HG03521 (cell line): ENCODE measurements at regions not wholly inside any gene's neighbourhood (a gene's known extent, or its start where the extent isn't known, plus 50 kb on each side); places are given as distances from the start of the nearest gene placed in this dataset.
A peak's percentile ranks its signal among the peaks of the same experiment; 100 is the strongest.
"Not testable (repeated sequence)": the region's sequence is repeated elsewhere in the genome, so short reads cannot be mapped to it uniquely, and the experiment has no call there.

Experiments used
- ATAC-seq: cut with Tn5 transposase; IDR thresholded peaks from one replicate; pipeline ENCODE4 v1.9.1; 2021; ENCODE audit warnings: mild to moderate bottlenecking, moderate library complexity; ENCODE audit not compliant: unreplicated experiment

DNA sequence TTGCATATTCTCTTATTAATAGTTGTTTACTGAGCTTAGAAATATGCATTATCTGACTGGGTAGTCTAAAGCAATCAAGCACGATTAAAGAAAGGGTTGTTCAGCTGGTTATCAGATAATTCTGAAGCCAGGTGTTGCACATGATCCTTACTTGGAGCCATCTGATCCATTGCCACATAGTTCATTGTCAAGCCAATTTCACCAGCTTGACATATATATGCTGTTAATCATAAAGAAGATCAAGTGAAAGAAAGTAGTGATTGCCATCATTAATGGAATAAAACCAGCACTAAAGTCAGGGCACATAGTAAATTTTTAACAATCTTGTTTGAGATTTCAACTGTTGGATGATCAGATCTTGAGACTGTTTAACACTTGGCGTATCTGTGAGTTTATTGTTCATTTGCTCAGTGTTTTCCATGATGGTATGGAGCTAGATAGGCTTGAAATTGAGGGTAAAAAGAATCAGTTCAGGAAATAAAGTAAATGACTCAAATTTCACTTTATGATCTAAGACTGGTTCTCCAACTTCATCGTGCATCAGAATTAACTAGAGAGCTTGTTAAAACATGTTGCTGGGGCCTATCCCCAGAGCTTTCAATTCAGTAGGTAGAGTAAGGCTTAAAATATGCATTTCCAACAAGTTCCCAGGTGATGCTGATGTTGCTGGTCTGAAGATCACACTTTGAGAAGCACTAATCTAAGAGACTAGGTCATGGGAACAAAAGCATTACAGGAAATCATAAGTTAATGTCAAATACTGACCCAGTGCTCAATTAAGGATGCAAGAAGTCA is 539.6 kb downstream of the SATB2 start:
- no peak for ATAC-seq

DNA sequence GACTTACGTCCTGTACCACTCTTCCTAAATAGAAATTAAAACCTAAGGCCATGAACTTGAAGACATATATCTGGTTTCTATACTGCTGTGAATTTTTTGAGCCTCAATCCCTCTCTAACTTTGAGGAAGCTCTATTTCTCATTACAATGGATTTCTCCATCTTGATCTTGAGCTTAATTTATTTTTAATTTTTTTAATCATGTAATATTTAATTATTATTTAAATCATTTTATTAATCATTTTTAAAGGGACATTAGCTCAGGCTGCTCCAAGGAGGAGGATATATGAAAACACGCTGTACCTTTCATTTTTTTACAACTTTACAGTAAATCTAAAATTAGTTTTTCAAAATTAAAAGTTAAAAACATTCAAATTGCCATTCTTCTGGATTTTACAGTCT is 540.5 kb downstream of the SATB2 start:
- no peak for ATAC-seq

GRCh38 chr2:198916548-198917080 is 541.1 kb downstream of the SATB2 start:
- ATAC-seq, result no peak

DNA sequence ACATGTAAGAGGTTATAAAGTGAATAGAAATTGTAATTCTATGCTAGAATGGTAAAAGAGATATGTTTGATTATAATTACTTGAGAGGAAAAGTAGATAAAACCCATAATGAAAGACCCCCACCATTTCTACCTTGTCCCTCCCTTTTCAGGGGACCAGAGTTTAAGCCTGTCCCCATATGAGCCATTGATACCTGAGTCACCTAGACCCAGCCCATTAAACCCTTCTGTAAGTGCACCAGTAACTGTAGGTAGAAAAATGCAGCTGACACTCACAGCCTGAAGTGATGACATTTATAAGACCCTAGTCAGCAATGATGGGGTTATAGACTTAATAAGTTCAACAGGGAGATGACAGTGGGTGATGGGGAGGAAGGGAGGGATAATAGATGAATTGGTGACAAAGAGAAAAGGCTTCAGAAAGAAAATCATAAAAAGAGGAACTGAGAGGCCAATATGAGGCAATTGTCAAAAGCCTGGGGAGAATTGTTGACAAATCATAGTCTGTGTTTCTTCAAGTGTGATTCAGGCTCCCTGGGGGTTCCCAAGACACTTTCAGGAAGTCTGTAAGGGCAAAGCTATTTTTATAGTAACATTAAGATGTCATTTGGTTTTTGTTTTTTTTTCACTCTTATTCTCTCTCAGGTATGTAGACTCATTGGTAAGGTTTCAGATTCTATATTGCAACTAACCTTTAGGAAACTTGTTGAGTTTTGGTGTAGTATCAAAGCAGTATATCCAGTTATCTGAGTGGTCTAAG is 544.2 kb downstream of the SATB2 start:
- peak; percentile 99 for ATAC-seq

- no peak for ATAC-seq
Observed at GRCh38 chr2:198909525-198910267, 548.0 kb downstream of the SATB2 start.

DNA sequence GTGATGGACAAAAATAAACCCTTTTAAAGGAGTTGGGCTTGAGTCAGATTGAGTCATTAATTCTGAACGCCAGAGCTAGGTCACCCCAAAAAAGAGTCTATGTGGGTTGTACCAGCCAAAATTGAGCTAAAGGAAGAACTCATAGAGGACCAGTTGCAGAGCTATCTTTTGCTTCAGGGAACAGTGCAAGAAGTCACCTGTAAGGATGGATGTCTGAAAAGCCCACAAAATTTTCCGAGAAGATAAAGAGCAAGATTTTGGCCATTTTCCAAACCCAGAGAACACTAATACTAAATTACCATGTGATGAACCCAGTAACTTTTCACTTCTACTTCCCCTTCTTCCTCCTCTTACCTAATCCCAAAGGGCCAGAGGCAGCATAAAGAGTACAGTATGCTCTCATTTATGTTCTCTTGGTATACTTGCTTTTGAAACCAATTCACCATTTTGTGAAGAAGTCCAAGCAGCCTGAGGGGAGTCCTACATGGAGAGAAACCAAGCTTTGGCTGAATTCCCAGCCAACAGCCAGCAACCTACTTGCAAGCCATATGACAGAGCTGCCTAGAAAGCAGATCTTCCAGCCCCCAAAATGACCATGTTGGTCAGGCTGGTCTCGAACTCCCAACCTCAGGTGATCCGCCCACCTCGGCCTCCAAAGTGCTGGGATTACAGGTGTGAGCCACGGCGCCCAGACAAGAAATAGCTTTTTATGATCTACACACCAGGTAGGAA is 551.7 kb downstream of the SATB2 start:
- ATAC-seq, result peak; percentile 54

DNA sequence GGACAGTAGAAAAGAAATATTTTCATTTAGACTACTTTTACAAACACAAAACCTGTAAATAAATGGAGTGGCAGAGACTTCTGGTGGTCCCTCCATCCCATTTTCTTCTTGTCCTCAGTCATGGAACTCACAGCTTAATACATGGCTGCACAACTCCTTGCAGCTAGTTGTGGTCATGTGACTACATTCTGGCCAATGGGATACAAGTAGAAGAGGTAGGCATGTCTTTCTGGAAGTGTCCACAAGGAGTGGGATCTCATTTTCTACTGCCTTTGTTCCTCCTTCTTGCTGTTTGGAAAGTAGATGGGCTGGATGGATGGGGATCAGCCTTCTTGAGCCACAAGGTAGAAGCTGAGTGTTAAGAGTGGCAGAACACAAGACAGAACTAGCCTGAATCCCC is 555.8 kb downstream of the SATB2 start:
- no peak for ATAC-seq

- no peak for ATAC-seq
Observed at GRCh38 chr2:198900141-198900540, 557.6 kb downstream of the SATB2 start.

DNA sequence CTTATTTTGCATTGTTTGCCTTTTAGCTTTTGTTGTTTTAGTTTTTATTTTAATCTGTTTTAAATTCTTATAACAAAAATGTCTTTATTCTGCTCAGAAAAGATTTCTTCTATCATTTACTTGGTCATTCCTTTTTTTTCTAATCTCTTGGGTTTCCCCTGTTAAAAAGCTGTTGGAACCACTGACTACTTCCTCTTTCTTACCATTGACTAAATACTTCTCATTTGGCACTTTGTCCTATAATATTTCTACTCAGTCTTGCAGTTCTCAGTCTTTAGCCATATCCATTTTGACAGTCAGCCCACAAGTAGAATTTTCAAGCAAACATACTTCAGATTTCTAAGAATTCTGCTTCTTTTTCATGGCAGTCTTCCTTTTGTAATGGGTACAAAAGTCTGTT is 567.2 kb downstream of the SATB2 start:
- peak; percentile 64 for ATAC-seq

DNA sequence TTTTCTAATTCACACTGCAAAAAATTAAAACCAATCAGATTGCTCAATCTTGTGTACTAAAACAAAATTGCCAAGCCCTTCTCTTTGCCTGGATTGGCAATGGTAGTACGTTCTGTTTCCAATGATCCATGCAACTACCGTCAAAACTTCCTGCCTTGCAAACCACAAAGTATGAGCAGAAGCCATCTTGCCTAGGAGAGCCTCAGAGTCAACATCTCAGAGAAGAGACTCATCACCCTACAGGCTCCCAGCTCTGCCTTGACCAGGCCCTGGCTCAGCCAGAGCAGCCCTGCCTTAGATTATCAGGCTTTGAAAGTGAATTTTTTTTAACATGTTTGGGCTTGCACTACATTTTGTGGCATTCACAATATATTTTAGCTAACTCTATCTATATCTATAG is 574.1 kb downstream of the SATB2 start:
- ATAC-seq, result no peak

DNA sequence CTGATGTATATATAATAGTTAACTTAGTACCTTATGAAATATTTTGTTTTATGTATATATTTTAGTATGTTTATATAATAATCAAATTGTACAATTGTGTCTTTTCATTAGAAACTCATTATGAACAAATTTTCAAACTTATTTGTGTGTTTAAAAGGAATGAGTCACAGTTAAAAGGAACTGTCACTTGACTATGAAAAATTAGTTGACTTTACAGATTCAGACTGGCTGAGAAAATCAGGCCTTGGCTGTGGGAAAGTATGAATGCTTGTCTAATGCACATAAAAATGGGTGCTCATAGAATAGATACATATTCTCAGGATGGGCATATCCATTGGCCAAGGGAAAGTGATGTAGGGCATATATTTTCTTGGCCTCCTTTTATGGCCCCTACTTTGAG is 576.8 kb downstream of the SATB2 start:
- no peak for ATAC-seq

GRCh38 chr2:198880421-198880820 is 577.3 kb downstream of the SATB2 start:
- no peak for ATAC-seq

DNA sequence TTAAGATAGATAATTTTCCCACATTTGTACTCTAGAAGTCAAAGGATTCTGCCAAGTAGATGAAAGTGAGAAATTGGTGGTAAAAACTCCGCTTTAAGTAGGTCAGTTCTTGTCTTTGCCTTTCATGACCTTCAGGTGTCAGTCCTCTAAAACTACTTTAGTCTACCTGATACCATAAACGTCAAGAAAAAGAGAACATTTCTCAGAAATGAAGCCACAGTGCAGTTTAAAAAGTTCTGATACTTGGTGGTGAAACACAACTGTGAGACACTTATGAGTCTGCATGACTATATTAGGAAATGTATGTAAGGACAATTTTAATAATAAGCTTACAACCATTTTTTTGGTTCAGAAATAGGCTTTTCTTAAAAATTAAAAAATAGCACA is 583.3 kb downstream of the SATB2 start:
- peak; percentile 73 for ATAC-seq

DNA sequence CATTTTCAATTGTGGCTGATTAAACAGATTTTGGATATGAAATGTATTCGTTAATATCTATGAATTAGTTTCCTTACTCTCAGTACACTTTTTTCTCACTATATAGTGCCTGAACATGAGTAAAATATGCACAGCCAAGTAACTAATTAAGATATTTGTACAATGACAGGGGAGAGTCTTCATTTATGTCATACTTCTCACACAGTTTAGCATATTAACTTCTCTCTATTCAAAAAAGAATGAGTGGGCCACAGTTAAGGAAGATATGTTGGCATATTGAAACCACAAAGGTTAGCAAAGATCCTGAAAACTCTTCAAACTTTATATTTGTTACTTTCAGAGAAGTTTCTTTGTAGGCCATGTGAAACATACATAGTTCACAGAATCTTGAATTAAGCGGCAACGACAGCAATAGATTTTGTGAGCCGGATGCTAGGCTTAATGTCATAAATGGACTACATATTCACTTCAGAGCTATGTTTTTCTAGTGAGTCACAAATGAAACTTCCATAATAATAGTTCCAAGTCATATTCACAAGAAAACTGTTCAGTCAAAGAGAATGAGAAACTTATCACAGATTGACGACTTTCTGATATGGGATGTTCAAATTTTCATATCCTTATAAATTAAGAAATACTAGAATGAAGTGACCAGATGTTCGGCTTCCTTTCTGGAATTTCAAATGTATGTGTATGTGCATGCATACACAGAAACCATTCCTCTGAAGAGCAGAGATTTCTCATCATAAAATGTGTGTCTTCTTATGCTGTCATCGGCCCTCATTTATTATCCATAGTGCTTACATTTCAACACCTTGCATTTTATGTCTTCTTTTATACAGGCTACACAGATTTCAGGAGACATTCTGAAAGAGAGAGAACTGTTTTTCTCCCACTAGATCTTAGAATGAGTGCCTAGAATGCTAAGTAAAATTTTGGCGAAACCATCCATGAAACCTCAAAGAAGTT is 584.0 kb downstream of the SATB2 start:
- ATAC-seq, result peak; percentile 15

GRCh38 chr2:198863655-198864054 is 594.1 kb downstream of the SATB2 start:
- ATAC-seq, result no peak

DNA sequence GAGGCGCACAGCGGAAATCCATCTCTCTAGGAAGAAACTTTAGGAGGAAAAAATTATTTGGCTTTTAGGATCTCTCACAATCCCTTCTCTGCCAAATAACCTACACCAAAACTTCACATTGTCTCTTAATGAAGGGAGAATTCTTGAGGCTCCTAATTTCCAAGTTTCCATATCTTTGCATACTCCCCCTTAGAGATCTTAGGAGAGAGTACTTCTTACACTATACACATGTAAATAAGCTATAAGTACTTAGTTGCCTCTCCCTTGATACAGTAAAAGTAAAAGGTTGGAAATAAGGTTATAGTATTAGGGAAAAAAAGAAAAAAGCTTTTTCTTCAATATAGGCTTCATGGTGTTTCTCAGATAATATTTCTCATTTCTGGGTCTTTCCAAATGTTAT is 596.7 kb downstream of the SATB2 start:
- no peak for ATAC-seq

- ATAC-seq, result no peak
Observed at GRCh38 chr2:198857246-198857645, 600.5 kb downstream of the SATB2 start.

GRCh38 chr2:198855746-198856145 is 602.0 kb downstream of the SATB2 start:
- not testable (repeated sequence) for ATAC-seq

DNA sequence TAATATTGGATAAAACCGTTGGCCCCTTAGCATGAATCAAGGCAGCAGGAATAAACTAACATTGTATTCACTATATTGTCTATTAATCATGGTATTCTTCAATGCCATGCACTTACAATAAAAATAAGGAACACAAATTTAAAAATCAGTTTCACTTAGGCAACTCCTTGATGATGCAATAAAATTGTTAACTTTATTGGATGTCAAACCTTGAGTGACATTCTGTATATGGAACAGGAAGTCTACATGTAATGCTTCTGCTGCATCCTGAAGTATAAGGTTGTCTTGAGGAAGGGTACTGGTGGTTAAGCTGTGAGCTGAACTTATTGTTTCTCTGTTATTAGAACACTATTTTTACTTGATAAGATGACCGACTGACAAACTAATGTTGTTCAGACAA is 605.5 kb downstream of the SATB2 start:
- no peak for ATAC-seq

DNA sequence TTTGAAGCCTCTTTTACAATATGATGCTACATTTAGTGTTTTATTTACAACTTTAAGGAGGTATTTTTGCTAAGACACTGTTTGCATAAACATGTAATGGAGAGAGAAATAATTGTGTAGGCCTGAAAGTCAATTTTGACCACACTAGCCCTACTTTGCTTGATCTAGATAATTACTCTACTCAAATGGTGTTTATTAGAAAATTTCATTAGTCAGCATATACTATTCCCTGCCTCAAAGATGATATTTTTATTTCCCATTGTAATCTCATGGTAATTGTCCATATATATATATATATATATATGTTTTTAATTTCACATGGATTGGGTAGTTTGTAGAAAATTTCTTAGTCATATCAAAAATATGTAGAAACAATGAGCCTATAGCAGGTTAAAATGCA is 632.2 kb downstream of the SATB2 start:
- no peak for ATAC-seq
